GM23338 (cell line): ENCODE measurements at regions not wholly inside any gene's neighbourhood (a gene's known extent, or its start where the extent isn't known, plus 50 kb on each side); places are given as distances from the start of the nearest gene placed in this dataset.

Experiments used
- ATAC-seq: fragments of 200-7000 bp; cut with Tn5 transposase; 3 replicates; pipeline ENCODE4 v1.9.1; 2020
- DNase-seq: peaks from one replicate; pipeline ENCODE4 v3.0.0-alpha.2; 2015; ENCODE audit warnings: low spot score
- H2AFZ ChIP-seq: fragments of 200-600 bp; sonication (generic); 2 replicates; pipeline ENCODE4 v1.8.0; 2016; ENCODE audit warnings: antibody characterized with exemption, mild to moderate bottlenecking, moderate library complexity
- H3F3A ChIP-seq: fragments of 200-600 bp; sonication (generic); replicated peaks from 2 replicates; pipeline ENCODE4 v1.8.0; 2017; ENCODE audit warnings: antibody characterized with exemption, mixed run types, low read depth
- H3K27ac ChIP-seq: fragments of 200-600 bp; sonication (generic); 2 replicates; pipeline ENCODE4 v1.6.1; 2016; ENCODE audit warnings: low read depth
- H3K27me3 ChIP-seq: fragments of 200-600 bp; sonication (generic); 2 replicates; pipeline ENCODE4 v1.8.0; 2016; ENCODE audit warnings: mild to moderate bottlenecking, mixed run types, moderate library complexity; ENCODE audit not compliant: insufficient read depth
- H3K36me3 ChIP-seq: fragments of 200-600 bp; sonication (generic); 2 replicates; pipeline ENCODE4 v1.8.0; 2016; ENCODE audit warnings: mild to moderate bottlenecking; ENCODE audit not compliant: insufficient read depth
- H3K4me1 ChIP-seq: fragments of 200-600 bp; sonication (generic); 2 replicates; pipeline ENCODE4 v1.8.0; 2016; ENCODE audit warnings: mild to moderate bottlenecking, moderate library complexity; ENCODE audit not compliant: insufficient read depth
- H3K4me2 ChIP-seq: fragments of 200-600 bp; sonication (generic); 2 replicates; pipeline ENCODE4 v1.7.1; 2017; ENCODE audit warnings: mixed run types
- H3K4me3 ChIP-seq: fragments of 200-600 bp; sonication (generic); 2 replicates; pipeline ENCODE4 v1.6.1; 2016; ENCODE audit warnings: mixed run types
- H3K79me2 ChIP-seq: fragments of 200-600 bp; sonication (generic); replicated peaks from 2 replicates; pipeline ENCODE4 v1.8.0; 2017; ENCODE audit warnings: mild to moderate bottlenecking; ENCODE audit not compliant: insufficient read depth
- H3K9me2 ChIP-seq: fragments of 200-600 bp; sonication (generic); 2 replicates; pipeline ENCODE4 v1.8.0; 2017; ENCODE audit not compliant: insufficient read depth
- H4K20me1 ChIP-seq: fragments of 200-600 bp; sonication (generic); replicated peaks from 2 replicates; pipeline ENCODE4 v1.8.0; 2017; ENCODE audit warnings: mild to moderate bottlenecking; ENCODE audit not compliant: insufficient read depth
- H3K27ac Mint-ChIP-seq: 2 replicates; pipeline ENCODE4 v1.8.0; 2020; ENCODE audit warnings: inconsistent platforms, mild to moderate bottlenecking, moderate library complexity, mixed read lengths
- H3K27me3 Mint-ChIP-seq: 3 replicates; pipeline ENCODE4 v1.8.0; 2022; ENCODE audit warnings: low read depth, mild to moderate bottlenecking, moderate library complexity, mixed read lengths, inconsistent platforms; ENCODE audit not compliant: insufficient read depth, poor library complexity
- H3K36me3 Mint-ChIP-seq: 3 replicates; pipeline ENCODE4 v1.8.0; 2021; ENCODE audit warnings: low read depth, mild to moderate bottlenecking, inconsistent platforms, moderate library complexity, mixed read lengths
- H3K4me1 Mint-ChIP-seq: 3 replicates; pipeline ENCODE4 v1.8.0; 2020; ENCODE audit warnings: mild to moderate bottlenecking, inconsistent platforms, mixed read lengths
- H3K4me3 Mint-ChIP-seq: 3 replicates; pipeline ENCODE4 v1.8.0; 2021; ENCODE audit warnings: moderate library complexity, mild to moderate bottlenecking, inconsistent platforms, mixed read lengths
- H3K9me3 Mint-ChIP-seq: 3 replicates; pipeline ENCODE4 v1.8.0; 2020; ENCODE audit warnings: moderate library complexity, mild to moderate bottlenecking, inconsistent platforms, mixed read lengths
- CREB1 ChIP-seq: fragments of 250-450 bp; sonication (Bioruptor Pico); IDR thresholded peaks from 2 replicates; pipeline ENCODE4 v1.5.0; 2020; ENCODE audit warnings: low read depth, mild to moderate bottlenecking, moderate library complexity
- EZH2 ChIP-seq: fragments of 200-600 bp; sonication (generic); IDR thresholded peaks from one replicate; pipeline ENCODE4 v1.8.0; 2017; ENCODE audit warnings: antibody characterized with exemption, mild to moderate bottlenecking, low read depth; ENCODE audit not compliant: unreplicated experiment
- EZH2phosphoT487 ChIP-seq: fragments of 200-600 bp; sonication (generic); IDR thresholded peaks from one replicate; pipeline ENCODE4 v1.8.1; 2018; ENCODE audit warnings: antibody characterized with exemption; ENCODE audit not compliant: unreplicated experiment
- JUNB ChIP-seq: IDR thresholded peaks from one replicate; pipeline ENCODE4 v1.6.1; 2016; ENCODE audit warnings: antibody characterized with exemption; ENCODE audit not compliant: unreplicated experiment
- POLR2AphosphoS5 ChIP-seq: IDR thresholded peaks from 2 replicates; pipeline ENCODE4 v1.6.1; 2016; ENCODE audit warnings: antibody characterized with exemption, low read depth
- STAT1 ChIP-seq: IDR thresholded peaks from one replicate; pipeline ENCODE4 v1.6.1; 2016; ENCODE audit warnings: antibody characterized with exemption; ENCODE audit not compliant: unreplicated experiment
- ZNF114 ChIP-seq: fragments of 250-450 bp; sonication (Bioruptor Pico); IDR thresholded peaks from 2 replicates; pipeline ENCODE4 v1.5.0; 2020; ENCODE audit warnings: mild to moderate bottlenecking, moderate library complexity
- ZNF331 ChIP-seq: fragments of 250-450 bp; sonication (Bioruptor Pico); IDR thresholded peaks from 2 replicates; pipeline ENCODE4 v1.5.0; 2020; ENCODE audit warnings: low read depth, mild to moderate bottlenecking, moderate library complexity
- TF ChIP-seq, protein P1 (sequence below): IDR thresholded peaks from 2 replicates; pipeline ENCODE4 v1.6.1; 2016; ENCODE audit warnings: antibody characterized with exemption
- TF ChIP-seq, protein P2 (sequence below): IDR thresholded peaks from one replicate; pipeline ENCODE4 v1.6.1; 2018; ENCODE audit warnings: antibody characterized with exemption; ENCODE audit not compliant: unreplicated experiment

DNA sequence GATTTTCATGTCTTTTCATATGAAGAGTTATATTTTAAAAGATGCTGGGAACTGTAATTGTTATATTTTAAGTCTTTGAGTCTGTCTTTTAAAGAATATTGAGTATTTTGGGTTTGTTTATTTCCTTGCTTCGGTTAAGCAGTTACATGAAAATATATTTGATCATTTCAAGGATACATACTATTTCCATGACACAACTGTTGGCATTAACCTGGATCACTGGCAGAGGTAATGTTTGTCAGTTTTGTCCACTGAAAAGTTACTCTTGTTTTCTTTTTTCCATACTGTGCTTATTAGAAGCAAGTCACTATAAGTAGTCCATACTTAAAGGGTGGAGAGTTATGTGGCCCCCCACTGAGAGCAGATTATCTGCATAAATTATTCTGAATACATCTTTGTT lies 1142.0 kb upstream of the TMEFF2 start:
- no peaks in the 10 kb centered on the region; the same call in 2 of the 3 replicates for H3K9me3 Mint-ChIP-seq
- H3K4me1 Mint-ChIP-seq, result peaks cover 6% of the 10 kb centered on the region; the same call in 2 of the 3 replicates
- H3K4me3 Mint-ChIP-seq, result no peak overlapping the region
- no peak overlapping the region for H3K27ac ChIP-seq
- no peaks in the 10 kb centered on the region for H3K79me2 ChIP-seq
- H4K20me1 ChIP-seq, result no peaks in the 10 kb centered on the region
- no peak overlapping the region for H3K4me2 ChIP-seq
- DNase-seq (no peak), ATAC-seq (no peak)
- TF ChIP-seq ZNF114 (CRISPR knock-in tag), result no peak
- TF ChIP-seq JUNB, result no peak
- no peak overlapping the region for H3K27ac Mint-ChIP-seq
- no peaks in the 10 kb centered on the region for H3K27me3 ChIP-seq
- H3K36me3 ChIP-seq, result no peaks in the 10 kb centered on the region
- H3F3A ChIP-seq, result no peaks in the 10 kb centered on the region
- no peaks in the 10 kb centered on the region for H3K4me1 ChIP-seq
- H2AFZ ChIP-seq, result no peak overlapping the region
- H3K4me3 ChIP-seq, result no peak overlapping the region
- no peaks in the 10 kb centered on the region for H3K9me2 ChIP-seq
- H3K36me3 Mint-ChIP-seq, result no peaks in the 10 kb centered on the region
- peaks cover 2% of the 10 kb centered on the region for H3K27me3 Mint-ChIP-seq

DNA sequence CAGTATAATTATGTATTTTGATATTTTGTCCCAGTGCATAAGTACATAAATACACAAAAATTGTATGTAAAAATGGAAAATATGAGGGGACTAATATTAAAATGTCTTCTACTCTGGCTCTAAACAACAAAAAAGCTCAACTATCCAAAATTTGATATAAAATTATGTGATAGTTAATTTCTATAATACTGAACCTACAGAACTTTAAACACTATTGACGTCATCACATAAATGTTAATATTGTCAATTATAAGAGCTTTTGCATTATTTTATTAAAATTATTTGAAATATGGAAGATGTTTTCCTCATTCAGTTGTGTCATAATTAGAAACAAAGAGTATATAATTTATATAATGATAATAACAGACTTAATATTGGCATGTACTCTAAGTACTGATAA lies 1139.7 kb upstream of the TMEFF2 start:
- Histone ChIP-seq H3K36me3 (no peaks in the 10 kb centered on the region), H3K27me3 (no peaks in the 10 kb centered on the region), H3K27ac (no peak overlapping the region), H4K20me1 (no peaks in the 10 kb centered on the region), H3K4me2 (no peak overlapping the region), H3K4me1 (no peaks in the 10 kb centered on the region), H3F3A (no peaks in the 10 kb centered on the region), H2AFZ (no peak overlapping the region), H3K79me2 (no peaks in the 10 kb centered on the region), H3K9me2 (no peaks in the 10 kb centered on the region), H3K4me3 (no peak overlapping the region)
- ATAC-seq (no peak), DNase-seq (no peak)
- TF ChIP-seq ZNF114 (CRISPR knock-in tag) (no peak), EZH2 (no peak), CREB1 (CRISPR knock-in tag) (no peak), STAT1 (no peak), ZNF331 (CRISPR knock-in tag) (no peak), EZH2phosphoT487 (no peak), POLR2AphosphoS5 (no peak)
- TF ChIP-seq, protein P1, sequence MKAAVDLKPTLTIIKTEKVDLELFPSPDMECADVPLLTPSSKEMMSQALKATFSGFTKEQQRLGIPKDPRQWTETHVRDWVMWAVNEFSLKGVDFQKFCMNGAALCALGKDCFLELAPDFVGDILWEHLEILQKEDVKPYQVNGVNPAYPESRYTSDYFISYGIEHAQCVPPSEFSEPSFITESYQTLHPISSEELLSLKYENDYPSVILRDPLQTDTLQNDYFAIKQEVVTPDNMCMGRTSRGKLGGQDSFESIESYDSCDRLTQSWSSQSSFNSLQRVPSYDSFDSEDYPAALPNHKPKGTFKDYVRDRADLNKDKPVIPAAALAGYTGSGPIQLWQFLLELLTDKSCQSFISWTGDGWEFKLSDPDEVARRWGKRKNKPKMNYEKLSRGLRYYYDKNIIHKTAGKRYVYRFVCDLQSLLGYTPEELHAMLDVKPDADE, result no peak
- TF ChIP-seq, protein P2, sequence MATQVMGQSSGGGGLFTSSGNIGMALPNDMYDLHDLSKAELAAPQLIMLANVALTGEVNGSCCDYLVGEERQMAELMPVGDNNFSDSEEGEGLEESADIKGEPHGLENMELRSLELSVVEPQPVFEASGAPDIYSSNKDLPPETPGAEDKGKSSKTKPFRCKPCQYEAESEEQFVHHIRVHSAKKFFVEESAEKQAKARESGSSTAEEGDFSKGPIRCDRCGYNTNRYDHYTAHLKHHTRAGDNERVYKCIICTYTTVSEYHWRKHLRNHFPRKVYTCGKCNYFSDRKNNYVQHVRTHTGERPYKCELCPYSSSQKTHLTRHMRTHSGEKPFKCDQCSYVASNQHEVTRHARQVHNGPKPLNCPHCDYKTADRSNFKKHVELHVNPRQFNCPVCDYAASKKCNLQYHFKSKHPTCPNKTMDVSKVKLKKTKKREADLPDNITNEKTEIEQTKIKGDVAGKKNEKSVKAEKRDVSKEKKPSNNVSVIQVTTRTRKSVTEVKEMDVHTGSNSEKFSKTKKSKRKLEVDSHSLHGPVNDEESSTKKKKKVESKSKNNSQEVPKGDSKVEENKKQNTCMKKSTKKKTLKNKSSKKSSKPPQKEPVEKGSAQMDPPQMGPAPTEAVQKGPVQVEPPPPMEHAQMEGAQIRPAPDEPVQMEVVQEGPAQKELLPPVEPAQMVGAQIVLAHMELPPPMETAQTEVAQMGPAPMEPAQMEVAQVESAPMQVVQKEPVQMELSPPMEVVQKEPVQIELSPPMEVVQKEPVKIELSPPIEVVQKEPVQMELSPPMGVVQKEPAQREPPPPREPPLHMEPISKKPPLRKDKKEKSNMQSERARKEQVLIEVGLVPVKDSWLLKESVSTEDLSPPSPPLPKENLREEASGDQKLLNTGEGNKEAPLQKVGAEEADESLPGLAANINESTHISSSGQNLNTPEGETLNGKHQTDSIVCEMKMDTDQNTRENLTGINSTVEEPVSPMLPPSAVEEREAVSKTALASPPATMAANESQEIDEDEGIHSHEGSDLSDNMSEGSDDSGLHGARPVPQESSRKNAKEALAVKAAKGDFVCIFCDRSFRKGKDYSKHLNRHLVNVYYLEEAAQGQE, result no peak
- Mint-ChIP-seq H3K27me3 (peaks cover 2% of the 10 kb centered on the region), H3K9me3 (no peaks in the 10 kb centered on the region; the same call in 2 of the 3 replicates), H3K36me3 (no peaks in the 10 kb centered on the region), H3K4me3 (no peak overlapping the region), H3K4me1 (peaks cover 6% of the 10 kb centered on the region; the same call in 2 of the 3 replicates), H3K27ac (no peak overlapping the region)
